ENCODE measurements at regions not wholly inside any gene's neighbourhood (a gene's known extent, or its start where the extent isn't known, plus 50 kb on each side); places are given as distances from the start of the nearest gene placed in this dataset.
"Not testable (repeated sequence)": the region's sequence is repeated elsewhere in the genome, so short reads cannot be mapped to it uniquely, and the experiment has no call there.

GRCh38 chr6:27804851-27805250 lies 107.3 kb downstream of the OR2B2 start:
- DNase-seq = no peak

GRCh38 chr6:27800731-27801373 lies 111.3 kb downstream of the OR2B2 start:
- no peak for DNase-seq

- no peak for DNase-seq
These were observed 114.2 kb downstream of the OR2B2 start for GRCh38 chr6:27797960-27798359.

DNA sequence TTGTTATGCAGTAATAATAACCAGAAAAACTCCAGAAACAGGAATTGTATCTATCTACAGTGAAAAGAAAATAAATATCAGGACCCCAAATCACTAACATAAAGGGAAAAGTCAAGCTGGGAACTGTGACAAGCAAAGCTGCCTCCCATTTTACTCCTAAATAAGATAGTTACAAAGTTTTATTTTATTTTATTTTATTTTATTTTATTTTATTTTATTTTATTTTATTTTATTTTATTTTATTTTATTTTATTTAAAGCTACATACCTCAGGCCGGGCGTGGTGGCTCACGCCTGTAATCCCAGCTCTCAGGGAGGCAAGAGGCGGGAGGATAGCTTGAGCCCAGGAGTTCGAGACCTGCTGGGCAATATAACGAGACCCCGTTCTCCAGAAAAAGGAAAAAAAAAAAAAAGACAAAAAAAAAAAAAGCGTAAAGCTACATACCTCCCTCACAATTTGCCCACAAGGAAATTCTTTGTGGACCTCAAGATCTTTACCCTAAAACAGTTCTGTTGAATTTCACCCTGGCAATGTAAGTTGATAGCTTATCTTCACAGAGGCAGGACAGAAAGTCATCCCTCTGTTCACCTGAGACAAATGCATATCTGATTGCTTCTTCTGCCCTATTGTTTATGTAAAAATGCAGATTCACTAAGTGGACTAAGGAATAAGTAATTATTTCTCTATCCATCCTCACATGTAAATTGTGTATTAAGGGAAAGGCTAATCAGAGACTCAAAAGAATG lies 115.3 kb downstream of the OR2B2 start:
- not testable (repeated sequence) for DNase-seq

DNA sequence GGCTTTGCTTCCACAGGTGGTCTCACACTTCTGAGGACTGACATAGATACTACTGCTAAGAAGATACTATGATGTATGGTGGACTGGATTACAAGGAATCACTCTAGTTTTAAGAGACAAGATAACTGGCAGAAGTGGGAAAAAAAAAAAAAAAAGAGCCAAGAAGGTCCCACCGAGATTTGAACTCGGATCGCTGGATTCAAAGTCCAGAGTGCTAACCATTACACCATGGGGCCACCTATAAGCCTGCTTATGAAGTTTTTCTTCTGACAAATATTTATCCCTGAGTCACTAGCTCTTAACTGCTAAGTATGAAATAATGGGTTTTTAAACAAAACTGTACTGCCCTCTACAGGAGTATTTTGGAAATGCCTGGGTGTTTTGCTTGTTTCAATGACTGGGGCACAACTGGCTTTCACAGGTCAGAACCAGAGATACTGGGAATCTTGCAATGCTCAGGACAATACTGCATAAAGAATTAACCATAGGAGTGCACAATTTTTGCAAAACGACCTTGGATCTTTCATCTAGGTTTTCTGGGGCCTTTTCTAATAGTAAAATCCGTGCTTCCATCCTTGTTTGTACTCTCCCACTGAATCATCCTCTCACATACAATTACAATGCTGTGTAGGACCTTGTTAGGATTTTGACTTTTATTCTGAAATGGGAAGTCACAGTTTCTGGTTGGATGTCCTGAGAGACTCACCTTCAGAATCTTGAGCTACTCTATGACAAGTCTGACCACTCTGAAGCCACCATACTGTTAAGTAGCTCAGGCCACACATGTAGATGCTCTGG lies 116.3 kb downstream of the OR2B2 start:
- DNase-seq = peak; percentile 89 to 90

DNA sequence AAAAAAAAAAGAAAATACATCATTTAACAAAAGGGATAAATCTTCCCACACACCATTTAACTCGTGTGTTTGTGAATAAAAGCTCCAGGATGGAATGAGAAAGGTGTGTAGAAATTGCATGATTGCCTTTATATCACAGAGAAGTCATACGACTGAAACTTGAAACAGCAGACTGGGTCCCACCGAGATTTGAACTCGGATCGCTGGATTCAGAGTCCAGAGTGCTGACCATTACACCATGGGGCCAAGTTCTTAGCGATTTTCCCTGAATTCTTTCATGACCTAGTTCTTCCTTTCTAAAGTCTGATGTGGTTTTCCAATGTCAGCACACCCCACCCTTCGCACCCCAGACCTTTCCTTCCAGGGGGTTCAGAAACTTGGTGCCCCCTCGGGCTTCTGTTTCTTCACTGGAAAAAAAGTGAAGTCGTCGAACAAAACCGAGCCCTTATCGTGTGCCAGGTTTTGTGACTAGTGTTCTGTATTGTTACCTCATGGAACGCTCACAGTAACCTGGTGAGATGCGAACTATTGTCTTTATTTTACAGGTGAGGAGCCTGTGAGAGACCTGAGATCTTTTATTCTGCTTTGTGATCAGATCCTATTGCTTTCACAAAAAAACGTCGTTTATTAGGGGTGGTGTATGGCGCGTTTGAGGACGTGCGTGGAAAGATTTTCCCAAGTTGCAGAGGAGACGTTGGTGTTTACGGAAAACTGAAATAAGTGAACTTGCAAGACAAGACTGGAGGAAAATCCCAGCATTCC lies 120.8 kb downstream of the OR2B2 start:
- no peak for DNase-seq

GRCh38 chr6:27788376-27788775 lies 123.8 kb downstream of the OR2B2 start:
- DNase-seq = not testable (repeated sequence)

- no peak for DNase-seq
These were observed 126.1 kb downstream of the OR2B2 start for GRCh38 chr6:27786048-27786447.

GRCh38 chr6:27785294-27785693 lies 126.9 kb downstream of the OR2B2 start:
- no peak for DNase-seq

DNA sequence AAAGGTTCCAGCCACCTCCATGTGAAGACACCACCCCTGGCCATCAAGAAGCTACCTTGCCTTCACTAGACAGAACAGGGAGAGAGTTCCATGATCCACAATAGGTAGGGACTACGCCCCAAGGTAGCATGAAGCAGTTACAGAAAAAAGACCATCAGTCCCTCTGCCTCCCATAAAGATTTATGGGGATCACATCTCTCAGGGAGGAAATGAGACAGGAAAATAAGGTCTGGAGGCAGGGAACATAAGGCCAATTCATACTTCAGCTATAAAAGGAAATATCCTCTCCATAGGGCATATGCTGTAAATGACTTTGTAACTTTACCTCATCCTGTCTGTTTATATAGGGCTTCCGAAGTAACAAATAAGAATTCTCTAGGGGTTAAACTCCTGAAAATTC lies 129.4 kb downstream of the OR2B2 start:
- no peak for DNase-seq

- DNase-seq = no peak
These were observed 133.4 kb downstream of the OR2B2 start for GRCh38 chr6:27778625-27779417.

DNA sequence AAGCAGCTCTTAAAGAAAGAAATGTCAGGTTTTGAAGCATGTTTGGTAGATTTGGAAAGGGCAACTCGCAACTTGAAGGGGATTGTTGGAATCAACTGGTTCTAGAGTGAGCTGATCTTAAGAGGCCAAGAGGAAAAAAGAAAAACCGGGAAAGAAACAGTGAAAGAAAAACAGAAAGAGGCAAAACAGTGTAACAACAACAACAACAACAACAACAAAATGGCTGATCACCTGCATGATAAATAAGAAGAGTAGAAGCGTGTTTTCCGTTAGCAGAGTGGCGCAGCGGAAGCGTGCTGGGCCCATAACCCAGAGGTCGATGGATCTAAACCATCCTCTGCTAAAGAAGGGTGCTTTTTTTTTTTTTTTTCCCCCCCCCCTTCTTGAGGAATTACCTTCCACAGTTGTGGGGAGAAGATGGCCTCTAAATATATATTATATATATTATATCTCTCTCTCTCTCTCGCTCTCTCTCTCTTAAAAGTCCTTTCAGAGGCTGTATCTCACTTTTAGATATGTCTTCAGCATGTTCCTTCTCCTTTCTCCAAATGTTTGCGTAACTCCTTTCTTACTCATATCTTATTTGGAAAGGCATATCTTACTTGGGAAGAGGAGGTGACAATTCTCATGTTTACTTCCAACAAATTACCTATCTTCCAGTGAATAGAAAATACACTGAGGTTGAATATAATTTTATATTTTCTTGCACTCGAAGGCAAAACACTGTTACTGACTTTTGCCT lies 134.4 kb downstream of the OR2B2 start:
- DNase-seq = no peak

GRCh38 chr6:27777126-27777525 lies 135.1 kb downstream of the OR2B2 start:
- no peak for DNase-seq

GRCh38 chr6:27776504-27776903 lies 135.7 kb downstream of the OR2B2 start:
- no peak for DNase-seq

DNA sequence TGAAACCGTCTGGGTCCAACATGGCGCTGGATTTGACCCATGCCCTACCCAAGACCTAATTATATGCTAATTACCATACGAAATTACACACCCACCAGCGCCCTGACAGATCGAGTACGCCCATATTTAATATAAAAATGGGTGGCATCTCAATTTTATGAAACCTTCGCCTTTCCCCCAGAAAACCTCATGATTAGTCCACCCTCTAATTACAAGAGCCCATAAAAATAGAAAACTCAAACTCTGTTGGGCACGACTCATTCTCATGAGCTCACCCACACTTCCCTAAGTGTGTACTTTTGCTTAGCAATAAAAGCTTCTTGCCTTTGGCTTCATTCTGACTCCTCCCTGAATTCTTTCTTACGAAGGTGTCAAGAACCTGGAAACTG lies 136.4 kb downstream of the OR2B2 start:
- no peak for DNase-seq

DNA sequence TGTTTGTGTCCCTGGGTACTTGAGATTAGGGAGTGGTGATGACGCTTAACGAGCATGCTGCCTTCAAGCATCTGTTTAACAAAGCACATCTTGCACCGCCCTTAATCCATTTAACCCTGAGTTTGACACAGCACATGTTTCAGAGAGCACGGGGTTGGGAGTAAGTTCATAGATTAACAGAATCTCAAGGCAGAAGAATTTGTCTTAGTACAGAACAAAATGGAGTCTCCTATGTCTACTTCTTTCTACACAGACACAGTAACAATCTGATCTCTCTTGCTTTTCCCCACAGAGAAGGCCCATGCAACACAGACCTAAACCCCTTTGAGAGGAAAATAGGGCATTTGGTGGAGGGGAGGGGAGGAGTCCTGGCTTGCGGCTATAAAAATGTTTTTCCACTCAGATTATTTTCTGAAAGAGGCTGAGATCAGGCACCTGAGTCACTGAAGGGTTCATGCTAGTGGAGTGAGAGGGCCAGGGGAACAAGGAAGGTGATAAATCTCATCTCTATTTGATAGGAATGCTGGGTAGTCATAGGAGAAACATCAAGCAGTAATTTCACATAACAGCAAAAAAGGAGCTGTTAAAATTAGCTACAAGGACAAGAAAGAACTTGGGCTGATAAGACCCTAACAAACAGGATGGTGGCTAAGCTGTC lies 136.9 kb downstream of the OR2B2 start:
- DNase-seq = not testable (repeated sequence)

DNA sequence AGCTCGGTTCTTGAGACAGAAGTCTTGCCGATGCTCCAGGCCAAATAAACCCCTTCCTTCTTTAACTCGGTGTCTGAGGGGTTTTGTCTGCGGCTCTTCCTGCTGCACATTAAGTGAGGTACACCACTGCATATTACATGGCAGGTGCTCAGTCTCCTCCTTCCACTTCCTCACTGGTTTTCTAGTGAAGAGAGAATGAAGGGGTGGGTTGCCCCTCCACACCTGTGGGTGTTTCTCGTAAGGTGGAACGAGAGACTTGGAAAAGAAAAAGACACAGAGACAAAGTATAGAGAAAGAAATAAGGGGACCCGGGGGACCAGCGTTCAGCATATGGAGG lies 138.0 kb downstream of the OR2B2 start:
- not testable (repeated sequence) for DNase-seq

GRCh38 chr6:27773542-27774263 lies 138.5 kb downstream of the OR2B2 start:
- not testable (repeated sequence) for DNase-seq

GRCh38 chr6:27772261-27773001 lies 139.8 kb downstream of the OR2B2 start:
- peak; percentile 64 to 77 for DNase-seq

DNA sequence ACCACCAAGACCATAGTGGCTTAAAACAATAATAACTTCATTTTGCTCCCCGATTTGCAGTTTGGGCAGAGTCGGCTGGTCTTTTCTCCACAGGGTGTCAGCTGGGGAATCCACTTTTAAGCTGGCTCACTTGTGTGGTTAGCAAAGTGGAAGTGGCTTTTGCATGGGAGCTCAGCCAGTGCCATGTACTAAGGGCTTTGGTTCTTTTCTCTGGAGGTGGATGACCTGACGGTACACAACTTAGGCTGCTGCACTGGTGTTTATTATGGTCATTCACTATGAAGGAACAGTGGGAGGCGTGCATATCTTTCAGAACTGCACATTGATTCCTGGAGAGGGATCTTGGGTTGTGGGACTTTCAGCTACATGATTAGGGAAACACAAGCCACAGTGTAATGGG lies 141.0 kb downstream of the OR2B2 start:
- DNase-seq = peak; percentile 29 to 54

All from Kasumi-1 (cell line).